Parathyroid adenoma (tissue), 2 donors: ENCODE measurements at regions not wholly inside any gene's neighbourhood (a gene's known extent, or its start where the extent isn't known, plus 50 kb on each side); places are given as distances from the start of the nearest gene placed in this dataset.
"Not testable (repeated sequence)": the region's sequence is repeated elsewhere in the genome, so short reads cannot be mapped to it uniquely, and the experiment has no call there.

Source experiments
- H2AFZ ChIP-seq: fragments of 300-600 bp; sonication (generic); one replicate; pipeline ENCODE4 v1.7.0; 2017; ENCODE audit warnings: antibody characterized with exemption, mild to moderate bottlenecking
- H3K27ac ChIP-seq: fragments of 300-600 bp; sonication (generic); one replicate; pipeline ENCODE4 v1.7.0; 2017
- H3K27me3 ChIP-seq: fragments of 300-600 bp; sonication (generic); one replicate; pipeline ENCODE4 v1.7.0; 2017; ENCODE audit warnings: low read length; ENCODE audit not compliant: control insufficient read depth, insufficient read depth
- H3K36me3 ChIP-seq: fragments of 300-600 bp; sonication (generic); one replicate; pipeline ENCODE4 v1.7.0; 2017; ENCODE audit warnings: low read length; ENCODE audit not compliant: control insufficient read depth, insufficient read depth
- H3K4me1 ChIP-seq: fragments of 300-600 bp; sonication (generic); one replicate; pipeline ENCODE4 v1.7.0; 2017; ENCODE audit warnings: control low read depth
- H3K4me2 ChIP-seq: fragments of 300-600 bp; sonication (generic); one replicate; pipeline ENCODE4 v1.7.0; 2017; ENCODE audit warnings: low read length
- H3K4me3 ChIP-seq: fragments of 300-600 bp; sonication (generic); one replicate; pipeline ENCODE4 v1.7.0; 2017; ENCODE audit warnings: low read depth, low read length
- H3K79me2 ChIP-seq: fragments of 300-600 bp; sonication (generic); one replicate; pipeline ENCODE4 v1.7.0; 2017; ENCODE audit warnings: control low read depth
- H3K9ac ChIP-seq: fragments of 300-600 bp; sonication (generic); one replicate; pipeline ENCODE4 v1.7.0; 2017; ENCODE audit warnings: mild to moderate bottlenecking
- H3K9me3 ChIP-seq: fragments of 300-600 bp; sonication (generic); one replicate; pipeline ENCODE4 v1.7.0; 2017; ENCODE audit warnings: low read length; ENCODE audit not compliant: control insufficient read depth
- TF ChIP-seq, protein P1 (sequence below): fragments of 300-600 bp; sonication (generic); IDR thresholded peaks from one replicate; pipeline ENCODE4 v1.7.0; 2017; ENCODE audit warnings: antibody characterized with exemption, mild to moderate bottlenecking
- donor health status: primary hyperparathyroidism.

DNA sequence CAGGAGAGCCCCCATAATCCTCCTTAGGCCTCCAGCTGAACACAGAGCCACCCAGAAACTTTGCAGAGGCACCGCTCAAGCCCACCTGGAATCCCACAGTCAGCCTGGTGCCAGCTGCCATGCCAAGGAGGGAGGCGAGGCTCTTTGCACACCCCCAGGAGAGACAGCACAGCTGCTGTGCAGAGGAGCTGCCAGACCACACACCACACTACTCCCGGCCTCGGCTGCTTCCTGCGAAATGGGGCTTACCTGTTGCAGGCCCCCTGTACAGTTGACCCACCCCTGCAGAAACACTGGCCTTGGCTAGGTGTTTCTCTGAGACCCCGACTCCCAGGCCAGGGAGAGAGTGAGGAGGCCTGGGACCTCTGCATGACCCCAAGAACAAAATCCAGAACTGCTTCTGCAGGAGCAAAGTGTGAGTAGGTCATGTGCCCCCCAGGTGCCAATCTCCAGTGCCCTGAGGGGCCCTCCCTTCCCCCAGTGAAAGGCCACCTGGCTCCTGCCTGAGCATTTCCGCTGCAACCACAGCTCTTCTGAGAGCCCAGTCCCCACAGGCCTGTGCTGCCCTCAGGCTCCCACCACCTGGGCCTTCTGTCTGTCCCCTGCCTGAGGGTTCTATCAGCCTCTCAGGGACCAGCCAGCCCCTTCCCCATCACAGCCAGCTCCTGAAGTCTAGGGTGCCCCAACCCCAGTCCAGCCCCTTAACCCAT, 580.4 kb downstream of the UQCRFS1 start:
- no peak overlapping the region for H3K4me2 ChIP-seq
- H2AFZ ChIP-seq: no peak overlapping the region
- H3K27me3 ChIP-seq: no peaks in the 10 kb centered on the region
- H3K4me3 ChIP-seq: no peak overlapping the region
- no peaks in the 10 kb centered on the region for H3K9me3 ChIP-seq
- no peaks in the 10 kb centered on the region for H3K79me2 ChIP-seq
- H3K4me1 ChIP-seq: no peaks in the 10 kb centered on the region
- no peak overlapping the region for H3K27ac ChIP-seq
- H3K36me3 ChIP-seq: no peaks in the 10 kb centered on the region
- H3K9ac ChIP-seq: no peak overlapping the region
- TF ChIP-seq, protein P1, sequence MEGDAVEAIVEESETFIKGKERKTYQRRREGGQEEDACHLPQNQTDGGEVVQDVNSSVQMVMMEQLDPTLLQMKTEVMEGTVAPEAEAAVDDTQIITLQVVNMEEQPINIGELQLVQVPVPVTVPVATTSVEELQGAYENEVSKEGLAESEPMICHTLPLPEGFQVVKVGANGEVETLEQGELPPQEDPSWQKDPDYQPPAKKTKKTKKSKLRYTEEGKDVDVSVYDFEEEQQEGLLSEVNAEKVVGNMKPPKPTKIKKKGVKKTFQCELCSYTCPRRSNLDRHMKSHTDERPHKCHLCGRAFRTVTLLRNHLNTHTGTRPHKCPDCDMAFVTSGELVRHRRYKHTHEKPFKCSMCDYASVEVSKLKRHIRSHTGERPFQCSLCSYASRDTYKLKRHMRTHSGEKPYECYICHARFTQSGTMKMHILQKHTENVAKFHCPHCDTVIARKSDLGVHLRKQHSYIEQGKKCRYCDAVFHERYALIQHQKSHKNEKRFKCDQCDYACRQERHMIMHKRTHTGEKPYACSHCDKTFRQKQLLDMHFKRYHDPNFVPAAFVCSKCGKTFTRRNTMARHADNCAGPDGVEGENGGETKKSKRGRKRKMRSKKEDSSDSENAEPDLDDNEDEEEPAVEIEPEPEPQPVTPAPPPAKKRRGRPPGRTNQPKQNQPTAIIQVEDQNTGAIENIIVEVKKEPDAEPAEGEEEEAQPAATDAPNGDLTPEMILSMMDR: no peak

DNA sequence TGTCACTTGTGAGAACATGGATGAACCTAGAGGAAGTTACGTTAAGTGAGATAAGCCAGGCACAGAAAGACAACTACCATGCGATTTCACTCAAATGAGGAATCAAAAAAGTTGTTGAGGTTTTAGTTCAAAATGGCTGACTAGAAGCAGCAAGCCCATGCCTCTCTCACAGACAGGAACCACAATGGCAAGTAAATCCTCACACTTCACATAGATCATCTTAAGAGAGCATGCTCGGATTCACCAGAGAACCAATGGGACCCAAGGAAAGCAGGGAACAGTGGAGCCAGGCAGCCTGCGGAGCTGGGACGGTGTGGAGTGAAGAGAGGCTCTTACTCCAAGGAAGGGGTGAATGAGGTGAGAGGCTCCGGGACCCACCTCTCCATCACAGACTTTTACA, 581.0 kb downstream of the UQCRFS1 start:
- H3K79me2 ChIP-seq: no peaks in the 10 kb centered on the region
- TF ChIP-seq, protein P1: no peak
- H3K9me3 ChIP-seq: no peaks in the 10 kb centered on the region
- no peaks in the 10 kb centered on the region for H3K36me3 ChIP-seq
- no peak overlapping the region for H3K4me2 ChIP-seq
- no peak overlapping the region for H2AFZ ChIP-seq
- no peak overlapping the region for H3K9ac ChIP-seq
- H3K4me1 ChIP-seq: no peaks in the 10 kb centered on the region
- H3K27me3 ChIP-seq: no peaks in the 10 kb centered on the region
- H3K27ac ChIP-seq: no peak overlapping the region
- H3K4me3 ChIP-seq: no peak overlapping the region

DNA sequence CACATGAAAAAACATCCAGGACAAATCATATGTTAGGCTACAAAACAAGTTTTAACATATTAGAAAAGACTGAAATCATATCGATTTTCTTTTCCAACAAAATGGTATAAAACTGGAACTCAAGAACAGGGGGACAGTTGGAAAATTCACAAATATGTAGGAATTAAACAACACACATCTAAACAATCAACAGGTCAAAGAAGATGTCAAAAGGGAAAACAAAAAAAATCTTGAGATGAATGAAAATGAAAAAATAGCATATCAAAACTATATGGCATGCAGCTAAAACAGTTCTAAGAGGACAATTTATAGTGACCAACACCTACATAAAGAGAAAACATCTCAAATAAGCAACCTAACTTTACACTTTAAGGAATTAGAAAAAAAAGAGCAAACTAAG, 585.3 kb downstream of the UQCRFS1 start:
- H3K27ac ChIP-seq: no peak overlapping the region

DNA sequence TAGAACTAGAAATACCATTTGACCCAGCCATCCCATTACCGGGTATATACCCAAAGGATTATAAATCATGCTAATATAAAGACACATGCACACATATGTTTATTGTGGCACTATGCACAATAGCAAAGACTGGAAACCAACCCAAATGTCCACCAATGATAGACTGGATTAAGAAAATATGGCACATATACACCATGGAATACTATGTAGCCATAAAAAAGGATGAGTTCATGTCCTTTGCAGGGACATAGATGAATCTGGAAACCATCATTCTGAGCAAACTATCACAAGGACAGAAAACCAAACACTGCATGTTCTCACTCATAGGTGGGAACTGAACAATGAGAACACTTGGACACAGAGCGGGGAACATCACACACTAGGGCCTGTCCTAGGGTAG, 586.5 kb downstream of the UQCRFS1 start:
- not testable (repeated sequence) for H3K4me2 ChIP-seq, H3K9me3 ChIP-seq, H3K79me2 ChIP-seq, H2AFZ ChIP-seq, H3K27ac ChIP-seq, H3K36me3 ChIP-seq, H3K9ac ChIP-seq, H3K4me3 ChIP-seq, H3K4me1 ChIP-seq, H3K27me3 ChIP-seq

More for the DNA sequence above, 585.3 kb downstream of the UQCRFS1 start:
- Histone ChIP-seq H3K4me2 (no peak overlapping the region), H3K27me3 (no peaks in the 10 kb centered on the region), H3K9ac (no peak overlapping the region), H3K4me1 (no peaks in the 10 kb centered on the region), H3K79me2 (no peaks in the 10 kb centered on the region), H3K9me3 (no peaks in the 10 kb centered on the region), H3K36me3 (no peaks in the 10 kb centered on the region), H3K4me3 (no peak overlapping the region), H2AFZ (no peak overlapping the region)
- TF ChIP-seq, protein P1: no peak

DNA sequence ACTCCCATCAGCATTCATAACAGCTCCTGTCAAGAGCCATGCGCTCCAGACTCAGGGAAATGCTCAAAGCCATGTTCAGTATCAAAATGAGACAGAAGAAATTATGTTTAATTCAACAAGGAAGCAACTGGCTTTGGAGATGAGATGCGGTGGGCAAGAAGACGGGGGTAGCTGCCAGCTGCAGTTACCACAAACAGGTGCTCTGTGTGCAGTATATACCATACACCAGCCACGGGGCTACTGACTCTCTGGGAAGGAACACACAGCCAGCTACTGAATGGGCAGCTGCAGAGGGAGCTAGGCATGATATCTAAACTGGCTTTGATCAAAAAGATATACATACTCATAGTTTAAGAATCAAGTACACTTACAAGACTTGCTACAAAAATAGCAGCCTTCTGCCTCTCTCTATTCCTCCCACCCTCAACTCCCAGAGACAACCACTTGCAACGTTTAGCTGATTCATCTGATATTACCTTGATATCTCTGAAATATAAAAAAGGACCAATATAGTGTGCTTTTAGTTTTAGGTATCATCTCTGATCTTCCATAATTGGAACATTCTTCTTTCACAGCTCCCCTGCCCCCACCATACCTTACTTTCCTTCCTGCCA, 593.0 kb downstream of the UQCRFS1 start:
- Histone ChIP-seq H3K36me3 (no peaks in the 10 kb centered on the region), H3K9ac (no peak overlapping the region), H3K4me2 (no peak overlapping the region), H3K4me3 (no peak overlapping the region), H2AFZ (no peak overlapping the region), H3K27me3 (no peaks in the 10 kb centered on the region), H3K27ac (no peak overlapping the region), H3K9me3 (no peaks in the 10 kb centered on the region), H3K79me2 (no peaks in the 10 kb centered on the region), H3K4me1 (no peaks in the 10 kb centered on the region)
- TF ChIP-seq, protein P1: no peak
